ENCODE measurements at regions not wholly inside any gene's neighbourhood (a gene's known extent, or its start where the extent isn't known, plus 50 kb on each side); places are given as distances from the start of the nearest gene placed in this dataset.
"Not testable (repeated sequence)": the region's sequence is repeated elsewhere in the genome, so short reads cannot be mapped to it uniquely, and the experiment has no call there.

DNA sequence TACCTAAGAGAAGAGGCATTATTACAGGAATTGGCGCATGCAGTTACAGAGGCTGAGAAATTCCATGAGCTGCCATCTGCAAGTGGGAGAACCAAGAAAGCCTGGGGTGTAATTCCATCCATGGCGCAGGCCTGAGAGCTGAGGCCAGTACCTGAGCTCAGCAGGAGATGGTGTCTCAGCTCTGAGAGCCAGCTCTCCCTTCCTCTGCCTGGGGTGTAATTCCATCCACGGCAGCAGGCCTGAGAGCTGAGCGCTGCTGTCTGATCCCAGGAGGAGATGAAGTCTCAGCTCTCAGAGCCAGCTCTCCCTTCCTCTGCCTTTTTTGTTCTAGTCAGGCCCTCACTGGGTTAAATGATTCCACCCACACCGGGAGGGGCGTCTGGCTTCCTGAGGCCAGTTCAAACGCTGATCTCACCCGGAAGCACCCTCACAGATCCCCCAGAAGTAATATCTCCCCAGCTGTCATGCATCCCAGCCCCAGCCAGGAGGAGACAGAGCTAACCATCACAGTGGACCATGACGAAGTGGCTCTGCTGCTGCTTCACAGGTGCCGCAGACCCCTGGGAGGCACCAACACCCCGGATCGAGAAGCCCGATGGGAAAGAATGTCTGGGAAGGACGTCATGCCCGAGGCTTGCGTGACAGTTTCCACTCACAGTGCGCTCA is 4454.9 kb upstream of the TPTE start:
- ATAC-seq = not testable (repeated sequence)

DNA sequence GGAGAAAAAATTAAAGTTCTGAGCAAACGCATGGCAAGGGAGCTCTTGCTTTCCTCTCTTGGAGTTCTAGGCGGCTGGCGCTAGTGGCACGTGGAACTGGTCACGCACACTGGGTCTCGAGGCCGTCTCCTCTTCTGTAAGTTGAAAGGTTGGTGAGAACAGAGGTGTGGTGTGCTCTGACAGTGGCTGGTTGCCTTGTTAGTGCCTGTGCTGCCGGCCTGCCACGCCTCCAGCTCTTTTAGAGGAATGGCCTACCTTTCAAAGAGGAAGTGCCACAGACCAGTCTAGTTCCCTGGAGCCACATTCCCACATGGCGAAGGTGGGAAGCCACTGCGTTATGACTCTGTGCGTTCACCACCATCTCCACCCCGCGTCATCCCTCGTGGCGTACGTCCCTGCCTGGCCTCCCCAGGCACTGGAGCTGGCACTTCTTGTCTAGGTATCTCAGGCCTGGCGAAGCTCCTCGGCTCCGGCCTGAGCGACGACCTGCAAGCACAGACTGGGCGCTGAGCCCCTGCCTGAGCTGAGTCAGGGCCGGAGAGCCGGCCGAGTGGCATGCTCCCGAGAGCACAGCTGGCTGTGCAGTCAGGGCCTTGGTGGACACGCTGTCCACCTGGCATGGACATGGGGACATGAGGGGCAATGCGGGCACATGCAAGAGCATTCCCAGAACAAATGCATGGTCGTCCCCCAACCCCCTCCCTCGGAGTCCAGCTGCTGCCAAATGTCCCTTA is 4453.1 kb upstream of the TPTE start:
- ATAC-seq = not testable (repeated sequence)

DNA sequence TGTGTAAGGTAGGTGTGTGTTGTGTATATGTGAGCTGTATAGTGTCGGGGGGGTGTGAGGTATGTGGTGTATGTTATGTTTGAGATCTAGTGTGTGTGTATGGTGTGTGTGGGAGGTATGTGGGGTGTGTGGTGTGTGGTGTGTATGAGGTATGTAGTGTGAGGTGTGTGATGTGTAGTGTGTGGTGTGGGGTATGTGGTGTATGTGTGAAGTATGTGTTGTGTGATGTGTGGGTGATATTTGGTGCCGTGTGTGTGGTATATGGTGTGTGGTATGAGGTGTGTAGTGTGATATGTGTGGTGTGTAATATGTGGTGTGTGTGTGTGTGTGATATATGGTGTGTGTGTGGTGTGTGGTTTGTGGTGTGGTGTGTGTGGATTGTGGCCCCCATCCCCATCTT is 4451.2 kb upstream of the TPTE start:
- ATAC-seq = not testable (repeated sequence)

DNA sequence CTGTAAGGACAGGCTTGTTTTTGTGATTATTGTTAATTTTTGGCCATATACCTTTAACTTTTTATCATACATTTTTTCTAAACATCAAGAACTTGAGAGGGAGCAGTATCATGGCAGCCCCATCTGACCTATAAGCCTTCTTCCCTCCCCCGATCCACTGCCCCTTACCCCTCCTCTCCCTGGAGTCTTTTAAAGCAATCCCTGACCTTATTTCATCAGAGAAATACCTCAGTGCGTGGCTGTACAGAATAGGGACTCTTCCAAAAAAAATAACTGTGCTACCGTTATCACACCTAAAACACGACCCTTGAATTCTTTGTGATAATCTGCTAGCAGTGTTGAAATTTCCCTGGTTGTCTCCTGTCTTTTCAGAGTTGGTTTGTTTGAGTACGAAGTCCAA is 4448.7 kb upstream of the TPTE start:
- ATAC-seq = not testable (repeated sequence)

DNA sequence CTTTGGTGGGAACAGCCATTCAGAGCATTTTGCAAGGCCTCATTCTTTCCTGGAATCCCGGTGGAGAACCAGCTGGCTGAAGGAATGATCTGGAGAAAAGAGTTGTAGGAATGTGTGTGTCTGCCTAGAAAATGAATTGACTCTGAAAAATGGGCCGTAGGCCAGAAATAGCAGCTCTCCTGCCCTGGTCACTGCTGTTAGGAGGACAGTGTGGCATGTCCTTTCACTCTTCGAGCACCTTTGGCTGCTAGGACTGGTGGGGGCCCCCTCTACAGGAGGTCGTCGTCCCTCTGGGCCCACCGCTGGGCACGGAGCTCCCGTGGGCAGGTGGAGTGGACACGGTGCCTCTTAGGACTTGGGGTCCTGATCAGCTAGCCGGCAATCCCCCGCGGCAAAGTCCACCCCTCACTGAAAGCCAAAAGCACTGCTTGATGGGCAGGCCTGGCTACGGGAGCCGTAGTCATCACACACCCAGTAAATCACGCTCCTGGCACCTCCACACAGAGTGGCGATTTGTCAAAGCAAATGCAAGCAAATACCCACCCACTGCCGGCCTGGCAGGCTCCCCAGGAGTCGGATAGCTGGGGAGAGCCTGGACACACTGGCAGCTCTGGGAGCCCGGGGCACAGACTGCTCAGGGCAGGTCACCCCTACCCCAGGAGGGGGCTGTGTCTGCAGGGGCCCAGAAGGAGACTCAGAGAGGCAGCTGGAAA is 4447.2 kb upstream of the TPTE start:
- not testable (repeated sequence) for ATAC-seq

DNA sequence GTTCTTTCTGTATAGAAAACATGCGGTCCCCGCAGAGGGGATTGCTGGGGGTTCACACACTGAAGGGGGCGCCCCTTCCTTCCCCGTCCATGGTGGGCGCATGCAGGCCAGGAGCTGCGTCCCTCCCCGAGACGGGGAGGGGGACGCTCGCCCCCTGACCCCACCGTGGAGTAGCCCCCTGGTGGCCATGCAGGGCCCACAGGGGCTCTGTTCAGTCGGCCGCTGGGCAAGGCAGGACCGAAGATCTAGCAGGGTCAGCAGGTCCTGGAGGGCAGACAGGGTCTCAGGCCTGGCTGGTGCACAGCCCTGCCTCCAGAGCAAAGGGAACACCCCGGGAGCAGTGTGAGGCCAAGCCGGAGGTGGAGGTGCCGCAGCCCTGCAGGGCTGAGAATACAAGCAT is 4446.4 kb upstream of the TPTE start:
- ATAC-seq = not testable (repeated sequence)

DNA sequence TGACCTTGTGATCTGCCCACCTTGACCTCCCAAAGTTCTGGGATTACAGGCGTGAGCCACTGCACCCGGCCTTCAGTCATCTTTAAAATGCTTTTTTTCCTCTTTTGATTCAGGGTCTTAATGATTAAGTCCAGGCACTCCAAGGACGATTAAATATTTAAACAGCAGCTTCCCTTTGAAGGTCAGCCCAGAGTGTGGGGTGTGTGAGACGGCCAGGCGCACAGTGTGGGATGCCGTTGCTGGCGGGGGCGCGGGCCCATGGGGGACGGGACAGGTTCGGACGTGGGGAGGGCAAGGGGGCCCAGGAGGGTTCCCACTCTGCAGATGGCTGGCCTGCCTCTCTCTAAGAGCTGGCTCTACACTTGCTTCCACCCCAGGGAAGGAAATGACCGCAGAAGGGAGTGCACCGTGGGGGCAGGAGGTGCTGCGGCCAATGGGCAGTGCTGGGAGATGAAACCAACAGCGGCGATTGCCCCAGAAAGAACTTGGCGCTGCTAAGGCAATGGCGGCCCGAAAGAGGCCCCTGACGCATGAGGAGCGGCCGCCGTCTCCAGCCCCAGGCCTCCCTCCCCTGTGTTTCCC is 4445.7 kb upstream of the TPTE start:
- ATAC-seq = not testable (repeated sequence)

DNA sequence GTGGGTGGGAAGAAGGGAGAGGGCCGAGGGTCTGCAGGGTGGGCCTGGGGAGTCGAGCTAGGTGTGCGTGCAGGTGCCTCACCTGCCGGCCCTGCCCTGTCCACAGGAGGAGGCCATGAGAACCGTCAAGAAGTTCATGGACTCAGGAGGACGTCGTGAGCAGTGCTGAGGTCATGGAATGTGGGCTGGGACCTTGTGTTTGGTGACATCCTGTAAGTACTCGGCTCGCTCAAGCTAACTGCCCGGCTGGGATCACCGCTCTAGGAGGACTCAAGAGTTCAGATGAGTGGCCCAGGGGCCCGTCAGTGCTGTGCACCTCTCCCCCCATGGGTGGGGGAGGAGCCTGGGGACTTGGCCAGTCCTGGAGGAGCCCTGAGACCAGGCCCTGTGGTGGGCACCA is 4444.0 kb upstream of the TPTE start:
- ATAC-seq = not testable (repeated sequence)

DNA sequence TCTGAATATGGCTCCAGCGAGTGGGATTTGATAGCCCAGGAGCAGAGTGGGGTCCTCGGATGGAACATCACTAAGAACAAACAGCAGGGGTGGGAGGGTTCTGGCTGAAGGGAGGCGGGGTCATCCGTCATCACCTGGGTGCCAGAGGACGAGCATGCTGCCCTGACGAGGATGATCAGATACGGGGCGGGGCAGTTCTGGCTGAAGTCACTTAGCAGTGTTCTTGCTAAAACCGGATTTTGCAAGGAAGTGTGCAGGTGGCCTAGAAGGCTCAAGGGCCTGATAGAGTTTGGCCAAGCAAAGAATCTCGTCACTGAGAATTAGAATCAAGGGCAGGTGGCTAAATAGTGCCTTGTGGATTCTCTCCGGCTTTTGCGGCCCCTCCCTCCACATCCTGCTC is 4442.5 kb upstream of the TPTE start:
- ATAC-seq = not testable (repeated sequence)

DNA sequence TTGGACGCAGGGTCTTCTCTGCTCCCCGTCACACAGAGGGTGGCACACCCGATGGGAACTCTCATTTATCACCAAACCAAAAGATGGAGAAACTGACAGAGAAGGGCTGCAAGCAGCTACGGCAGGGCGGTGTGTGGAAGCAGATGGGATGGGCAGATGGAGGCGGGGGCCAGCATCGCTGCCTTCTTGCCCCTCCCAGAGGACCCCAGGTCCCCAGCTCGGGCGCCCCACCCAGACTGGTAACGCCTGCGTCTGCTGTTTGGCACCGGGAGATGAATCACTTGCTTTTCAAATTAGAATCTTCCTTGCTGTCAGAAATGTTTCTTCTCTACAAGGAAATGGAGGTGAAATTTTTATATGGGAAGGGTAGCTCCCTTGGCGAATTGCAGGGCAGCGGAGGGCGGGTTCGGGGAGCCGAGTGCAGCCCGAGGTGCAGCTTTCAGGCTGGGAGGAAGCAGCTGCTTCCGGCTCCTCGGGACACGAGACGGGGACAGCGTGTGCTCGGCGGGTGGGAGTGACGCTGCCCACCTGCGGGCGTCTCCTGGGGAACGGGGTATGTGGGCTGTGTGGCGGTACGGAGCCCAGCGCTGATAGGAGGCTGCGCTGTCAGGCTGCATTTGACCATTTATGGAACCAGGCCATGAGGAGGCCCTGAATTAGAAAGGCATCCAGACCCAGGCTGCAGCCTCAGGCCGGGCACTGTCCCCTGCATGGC is 4440.3 kb upstream of the TPTE start:
- not testable (repeated sequence) for ATAC-seq

DNA sequence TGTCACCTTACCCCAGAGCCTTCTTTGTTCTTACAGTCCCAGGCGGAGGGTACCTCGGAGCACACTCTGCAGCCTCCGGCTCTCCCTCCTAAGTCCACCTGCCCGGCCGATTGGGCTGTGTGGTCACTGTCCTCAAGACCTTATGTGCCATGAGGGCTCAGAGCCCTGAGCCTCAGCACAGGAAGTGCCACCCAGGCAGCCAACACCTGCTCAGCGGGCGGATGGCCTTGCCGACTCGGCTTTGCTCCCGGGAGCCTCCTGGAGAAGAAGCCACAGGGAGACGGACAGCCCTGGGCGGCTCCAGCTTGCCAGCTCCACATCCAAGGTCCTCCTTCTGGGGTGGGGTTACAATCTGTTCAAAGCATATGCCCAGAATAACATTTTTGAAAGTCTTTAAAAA is 4439.2 kb upstream of the TPTE start:
- ATAC-seq = not testable (repeated sequence)

DNA sequence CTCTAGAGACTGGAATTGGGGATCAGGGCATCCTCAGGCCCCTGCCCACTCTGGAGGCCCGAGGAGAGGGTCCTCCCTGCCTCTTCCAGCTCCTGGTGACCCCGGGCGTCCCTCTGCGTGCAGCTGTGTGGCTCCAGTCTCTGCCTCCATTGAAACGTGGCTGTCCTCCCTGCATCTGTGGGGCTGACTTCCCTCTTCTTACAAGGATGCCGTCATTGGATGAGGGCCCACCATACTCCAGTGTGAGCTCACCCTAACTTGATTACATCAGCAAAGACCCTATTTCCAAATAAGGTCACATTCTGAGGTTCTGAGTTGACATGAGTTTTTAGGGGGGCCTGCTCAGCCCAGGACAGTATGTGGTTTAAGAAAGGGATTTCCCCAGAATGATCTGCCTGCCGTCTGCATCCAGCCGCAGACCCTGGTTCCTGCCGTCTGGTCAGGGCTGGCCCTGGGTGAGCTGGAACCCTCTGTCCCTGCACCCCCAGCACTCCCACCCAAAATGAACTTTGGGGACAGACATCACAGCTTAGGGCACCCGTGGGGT is 4437.7 kb upstream of the TPTE start:
- not testable (repeated sequence) for ATAC-seq

DNA sequence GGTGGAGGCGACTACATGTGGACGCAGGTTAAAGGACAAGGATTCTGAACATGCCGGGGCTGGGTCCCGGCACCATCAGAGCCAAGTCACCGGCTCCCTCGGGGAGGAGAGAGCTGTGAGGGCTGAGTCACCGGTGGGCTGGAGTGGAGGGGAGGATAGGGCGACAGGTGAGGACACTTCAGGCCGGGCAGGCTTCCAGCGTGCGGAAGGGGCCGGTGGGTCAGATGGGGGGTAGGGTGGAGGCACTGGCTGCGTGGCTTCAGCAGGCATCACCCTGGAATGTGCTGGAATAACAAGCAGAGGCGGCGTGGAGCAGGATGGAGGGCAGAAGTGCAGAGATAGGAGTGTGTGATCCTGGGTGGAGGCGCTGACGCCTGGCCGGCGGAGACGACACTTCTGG is 4435.3 kb upstream of the TPTE start:
- peak; percentile 33; the same call in 2 of the 3 replicates for ATAC-seq

DNA sequence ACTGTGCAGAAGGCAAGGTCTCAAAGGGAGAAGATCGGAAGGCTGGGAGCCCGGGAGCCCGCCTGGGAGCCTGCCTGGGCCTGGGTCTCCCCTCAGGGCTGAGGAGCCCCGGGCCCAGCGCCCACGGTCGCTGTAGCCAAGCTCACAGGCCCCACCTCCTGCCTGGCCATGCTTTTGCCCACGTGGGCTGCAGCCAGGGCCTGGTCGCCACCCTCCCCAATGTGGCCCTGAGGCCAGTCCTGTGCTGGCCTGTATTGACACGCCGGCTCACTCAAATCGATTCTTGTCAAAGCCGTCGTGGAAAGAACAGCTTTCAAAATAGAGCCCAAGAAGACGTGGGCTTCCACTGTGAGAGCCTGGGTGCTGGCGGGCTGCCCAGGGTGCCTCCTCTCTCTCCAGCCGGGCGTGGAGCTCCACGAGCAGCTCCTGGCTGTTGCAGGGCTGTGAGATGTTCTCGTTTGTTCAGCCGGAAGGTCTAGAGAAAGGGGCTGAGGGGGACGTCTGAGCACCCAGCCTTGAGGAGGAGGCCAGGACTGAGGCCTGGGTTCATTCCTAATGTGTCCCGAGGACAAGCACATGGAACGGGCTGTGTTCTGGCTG is 4433.7 kb upstream of the TPTE start:
- not testable (repeated sequence) for ATAC-seq

DNA sequence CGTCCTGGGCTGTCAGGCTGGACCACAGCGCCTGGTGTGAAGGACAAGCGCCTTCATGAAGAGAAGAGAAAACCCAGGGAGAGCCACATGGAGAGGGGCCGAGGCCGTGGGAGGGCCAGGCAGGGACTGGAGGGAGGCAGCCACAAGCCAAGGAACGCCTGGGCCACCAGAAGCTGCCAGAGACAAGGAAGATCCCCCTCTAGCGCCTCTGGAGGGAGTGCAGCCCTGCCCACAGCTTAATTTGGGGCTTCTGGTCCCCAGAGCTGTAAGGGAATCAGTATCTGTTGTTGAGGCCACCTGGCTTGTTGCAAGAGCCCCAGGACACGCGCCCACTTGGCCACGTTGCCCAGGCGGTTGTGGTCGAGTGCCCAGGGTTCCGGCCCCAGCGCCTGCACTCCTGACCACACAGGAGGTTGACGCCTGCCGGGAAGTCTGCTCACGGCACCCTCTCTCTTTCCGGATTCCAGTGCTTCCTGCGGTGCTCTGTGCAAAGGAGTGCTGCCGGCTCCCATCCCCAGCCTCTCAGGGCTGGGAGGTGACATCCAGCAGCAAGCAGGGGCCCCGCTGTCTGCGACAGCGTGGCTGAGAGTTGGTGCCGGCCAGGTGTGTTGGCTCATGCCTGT is 4431.0 kb upstream of the TPTE start:
- not testable (repeated sequence) for ATAC-seq

DNA sequence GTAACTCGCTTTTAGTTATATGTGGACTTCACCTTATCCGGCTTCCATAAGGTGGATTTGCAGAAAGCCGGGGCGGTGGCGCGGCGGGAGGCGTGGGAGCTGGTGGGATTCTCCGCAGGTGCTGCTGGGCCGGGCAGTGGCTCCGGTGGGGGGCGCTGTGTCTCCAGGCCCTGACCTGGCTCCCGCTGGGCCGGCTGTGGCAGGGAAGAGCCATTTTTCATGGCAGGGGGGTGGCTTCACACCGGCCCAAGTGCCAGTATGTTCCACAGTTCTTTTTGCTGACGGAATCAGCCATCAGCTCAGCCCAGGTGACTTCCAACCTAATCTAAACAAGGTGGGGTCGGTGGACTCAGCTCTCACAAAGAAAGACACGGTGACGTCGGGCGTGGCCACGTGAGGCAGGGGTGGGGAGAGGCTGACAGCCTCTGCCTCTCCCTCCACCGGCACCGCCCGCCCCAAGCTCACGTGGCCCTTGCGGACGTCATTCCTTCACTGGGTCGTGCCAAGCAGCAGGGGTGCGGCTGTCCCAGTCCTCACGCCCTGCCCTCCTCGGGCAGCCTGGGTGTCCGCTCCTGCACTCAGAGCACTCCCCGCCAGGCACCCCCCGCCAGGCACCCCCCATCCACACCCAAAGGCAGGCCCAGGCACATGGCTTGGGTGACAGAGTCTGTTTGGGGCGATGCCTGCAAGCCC is 4429.9 kb upstream of the TPTE start:
- ATAC-seq = not testable (repeated sequence)

DNA sequence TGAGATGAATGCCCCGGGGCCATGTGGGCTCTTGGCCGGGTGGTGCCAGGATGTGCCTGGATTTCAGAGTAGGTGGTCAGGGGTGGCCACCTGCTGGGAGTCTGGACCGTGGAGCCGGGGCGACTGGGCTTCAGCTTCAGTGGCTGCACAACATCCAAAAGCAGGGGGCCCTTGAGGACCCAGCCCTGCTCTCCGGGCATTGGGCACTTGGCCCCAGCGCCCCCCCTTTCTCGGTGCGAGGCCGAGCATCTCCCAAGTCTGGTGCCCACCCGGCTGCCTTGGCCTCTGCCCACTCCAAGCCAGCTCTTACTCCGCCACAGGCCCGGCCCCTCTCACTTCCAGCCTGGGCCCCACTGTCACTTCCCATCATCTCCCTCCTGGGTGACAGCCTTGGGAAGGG is 4429.0 kb upstream of the TPTE start:
- not testable (repeated sequence) for ATAC-seq

DNA sequence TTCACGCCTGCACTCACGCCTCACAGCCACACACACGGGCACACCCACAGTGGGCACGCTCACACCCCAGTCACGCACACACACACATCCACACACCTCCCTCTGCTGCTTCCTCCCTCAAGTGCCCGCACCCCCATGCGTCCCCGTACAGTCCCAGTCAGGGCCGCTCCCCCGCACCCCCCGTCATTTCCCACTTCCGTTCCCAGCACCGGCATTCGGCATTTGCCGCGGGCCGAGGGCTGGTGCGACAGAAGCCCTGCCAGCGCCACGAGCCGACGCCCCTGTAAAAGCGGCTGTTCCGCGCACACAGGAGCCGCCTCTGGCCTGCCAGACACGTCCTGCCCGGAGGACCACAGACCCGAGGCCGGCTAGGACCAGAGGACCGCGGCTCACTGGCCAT is 4428.0 kb upstream of the TPTE start:
- not testable (repeated sequence) for ATAC-seq

DNA sequence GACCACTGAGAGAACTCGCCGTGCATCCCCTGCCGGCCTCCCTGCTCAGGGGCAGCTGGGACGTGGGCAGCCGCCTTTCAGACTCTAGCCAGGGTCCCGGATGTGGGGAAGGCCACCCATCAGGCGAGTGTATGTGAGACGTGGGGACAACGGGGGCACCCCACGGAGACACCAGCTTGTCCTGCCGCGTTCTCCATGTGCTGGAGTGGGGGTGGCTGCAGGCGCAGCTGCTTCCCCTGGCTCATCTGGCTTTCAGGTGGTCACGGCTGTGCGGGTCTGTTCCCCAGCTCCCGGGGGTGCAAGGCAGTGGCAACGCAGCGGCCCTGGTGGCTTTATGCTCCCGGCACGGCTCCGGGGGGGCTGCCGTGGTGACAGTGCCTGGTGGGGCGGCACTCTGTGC is 4427.5 kb upstream of the TPTE start:
- ATAC-seq = not testable (repeated sequence)

DNA sequence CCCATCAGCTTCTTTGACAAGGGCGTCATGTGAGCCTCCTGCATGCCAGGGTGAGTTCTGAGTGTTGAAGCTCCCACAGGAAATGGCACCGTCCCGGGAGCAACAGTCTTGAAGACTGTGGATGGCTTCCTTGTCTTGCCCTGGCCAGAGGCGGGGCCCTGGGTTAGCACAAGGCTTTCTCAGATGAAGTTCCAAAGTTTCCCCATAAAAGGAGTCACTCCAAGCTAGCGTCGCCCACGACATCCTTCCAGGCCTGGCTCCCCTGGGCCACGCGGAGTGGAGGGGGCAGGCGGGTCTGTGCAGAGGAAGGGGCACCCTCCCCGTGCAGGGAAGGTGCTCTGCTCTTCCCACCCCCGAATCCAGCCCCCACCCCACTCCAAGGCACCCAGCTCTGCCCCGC is 4426.1 kb upstream of the TPTE start:
- ATAC-seq = not testable (repeated sequence)

Measured in SK-N-SH treated with all-trans-retinoic acid at 6 μM for 48 hours (cell line).